ENCODE measurements at regions not wholly inside any gene's neighbourhood (a gene's known extent, or its start where the extent isn't known, plus 50 kb on each side); places are given as distances from the start of the nearest gene placed in this dataset.

GRCh38 chr18:2407961-2408360 is 163.3 kb downstream of the METTL4 start:
- TF ChIP-seq CTCF (IDR thresholded peaks at IDR 0.05; ENCODE audit: unreplicated experiment), result no peak
- Mint-ChIP-seq H3K27ac (no peak overlapping the region), H3K4me1 (peaks cover 20% of the 10 kb centered on the region), H3K27me3 (ENCODE audit: low read depth) (no peaks in the 10 kb centered on the region), H3K4me3 (no peak overlapping the region), H3K36me3 (no peaks in the 10 kb centered on the region), H3K9me3 (no peaks in the 10 kb centered on the region)
- no peak for DNase-seq (ENCODE audit: low spot score in 2 of 2, unreplicated experiment in 2 of 2)

DNA sequence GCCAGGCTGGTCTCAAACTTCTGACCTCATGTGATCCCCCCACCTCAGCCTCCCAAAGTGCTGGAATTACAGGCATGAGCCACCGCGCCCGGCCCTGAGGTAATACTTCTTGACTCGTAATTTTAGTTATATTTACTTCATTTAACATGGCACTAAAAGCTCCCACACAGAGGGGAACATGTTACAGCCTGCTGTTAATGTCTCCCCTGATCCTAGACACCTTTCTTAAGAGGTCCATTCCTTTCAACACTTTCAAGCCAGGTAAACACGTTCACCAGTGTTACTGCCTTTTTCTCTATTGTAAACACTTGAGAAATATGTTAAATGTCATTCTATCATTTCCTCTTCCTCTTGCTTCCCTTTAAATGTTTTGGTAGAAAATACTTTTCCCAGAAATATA is 161.4 kb downstream of the METTL4 start:
- no peaks in the 10 kb centered on the region for H3K9me3 Mint-ChIP-seq
- H3K4me1 Mint-ChIP-seq, result peaks cover 20% of the 10 kb centered on the region
- TF ChIP-seq CTCF (IDR thresholded peaks at IDR 0.05; ENCODE audit: unreplicated experiment), result no peak
- H3K27me3 Mint-ChIP-seq (ENCODE audit: low read depth), result no peaks in the 10 kb centered on the region
- H3K36me3 Mint-ChIP-seq, result no peaks in the 10 kb centered on the region
- no peak overlapping the region for H3K4me3 Mint-ChIP-seq
- H3K27ac Mint-ChIP-seq, result peak overlapping the region; percentile 21
- no peak for DNase-seq (ENCODE audit: low spot score in 2 of 2, unreplicated experiment in 2 of 2)

DNA sequence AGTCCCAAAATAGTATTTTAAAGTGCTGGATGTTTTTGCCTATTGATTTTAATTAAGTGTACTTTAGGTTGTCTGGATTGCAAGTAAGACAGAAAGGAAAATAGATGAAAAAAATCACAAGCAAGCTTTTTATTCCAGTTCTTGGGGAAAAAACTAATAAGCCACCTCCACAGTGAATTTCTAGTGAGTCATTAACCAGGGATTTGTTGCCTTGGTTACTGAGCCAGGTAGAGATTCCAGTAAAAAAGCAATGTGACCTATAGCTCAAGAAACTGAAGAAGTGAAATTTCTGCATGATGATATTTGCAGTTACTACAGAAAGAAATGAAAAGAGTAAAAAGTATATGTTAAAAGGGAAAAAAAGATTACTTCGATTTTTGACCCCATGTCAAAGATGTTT is 160.6 kb downstream of the METTL4 start:
- Mint-ChIP-seq H3K36me3 (no peaks in the 10 kb centered on the region), H3K4me1 (peaks cover 20% of the 10 kb centered on the region), H3K9me3 (no peaks in the 10 kb centered on the region), H3K27ac (peak overlapping the region; percentile 64), H3K27me3 (ENCODE audit: low read depth) (no peaks in the 10 kb centered on the region), H3K4me3 (no peak overlapping the region)
- TF ChIP-seq CTCF (IDR thresholded peaks at IDR 0.05; ENCODE audit: unreplicated experiment), result no peak
- DNase-seq (ENCODE audit: low spot score in 2 of 2, unreplicated experiment in 2 of 2), result no peak

DNA sequence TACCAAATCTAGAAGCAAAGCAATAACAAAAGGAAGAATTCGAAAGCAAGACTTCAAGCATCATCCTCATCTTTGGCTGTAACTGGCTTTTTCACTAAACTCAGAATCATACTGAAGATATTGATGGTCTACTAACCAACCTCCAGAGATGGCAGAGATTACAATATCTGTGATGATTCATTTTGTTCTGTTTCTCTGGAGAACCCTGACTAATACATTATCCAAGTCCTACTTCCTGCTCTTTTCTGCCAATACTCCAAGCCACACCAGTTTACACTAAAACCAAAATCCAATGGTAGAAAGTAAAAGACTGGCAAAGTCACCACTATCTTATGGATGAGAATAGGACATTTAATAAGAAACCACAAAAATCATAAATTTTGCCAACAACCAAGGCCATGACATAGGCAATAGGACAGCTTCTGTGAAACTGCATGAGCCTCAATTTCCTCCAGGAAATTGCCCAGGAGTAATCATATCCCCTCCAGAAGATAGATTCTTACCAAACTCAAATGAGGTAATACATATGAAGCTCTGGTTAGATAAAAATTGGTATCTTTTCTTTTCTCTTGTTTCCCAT is 159.8 kb downstream of the METTL4 start:
- H3K27me3 Mint-ChIP-seq (ENCODE audit: low read depth), result no peaks in the 10 kb centered on the region
- H3K4me1 Mint-ChIP-seq, result peaks cover 20% of the 10 kb centered on the region
- H3K4me3 Mint-ChIP-seq, result no peak overlapping the region
- no peak for TF ChIP-seq CTCF (IDR thresholded peaks at IDR 0.05; ENCODE audit: unreplicated experiment)
- no peaks in the 10 kb centered on the region for H3K9me3 Mint-ChIP-seq
- peak overlapping the region; percentile 64 for H3K27ac Mint-ChIP-seq
- H3K36me3 Mint-ChIP-seq, result no peaks in the 10 kb centered on the region
- no peak for DNase-seq (ENCODE audit: low spot score in 2 of 2, unreplicated experiment in 2 of 2)

DNA sequence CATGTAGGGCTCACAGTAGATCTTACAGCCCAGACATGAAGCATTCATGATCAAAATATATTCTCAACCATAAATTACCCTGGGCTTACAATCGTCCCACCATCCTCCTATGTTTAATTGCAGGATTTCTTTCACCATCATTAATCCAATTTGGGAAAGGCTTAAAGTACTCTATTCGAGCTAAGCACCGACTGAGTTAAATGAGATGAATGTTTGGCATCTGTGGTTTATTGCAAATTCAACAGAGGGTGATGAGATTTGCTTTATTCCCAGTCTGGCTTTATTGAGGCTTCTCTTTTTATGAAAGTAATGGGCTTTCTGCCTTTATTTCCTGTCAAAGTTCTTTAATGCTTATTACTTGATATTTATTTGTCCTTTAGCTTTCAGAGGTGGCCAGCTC is 159.0 kb downstream of the METTL4 start:
- Mint-ChIP-seq H3K27me3 (ENCODE audit: low read depth) (no peaks in the 10 kb centered on the region), H3K36me3 (no peaks in the 10 kb centered on the region), H3K4me1 (peaks cover 20% of the 10 kb centered on the region), H3K27ac (no peak overlapping the region), H3K9me3 (no peaks in the 10 kb centered on the region), H3K4me3 (no peak overlapping the region)
- no peak for DNase-seq (ENCODE audit: low spot score in 2 of 2, unreplicated experiment in 2 of 2)
- TF ChIP-seq CTCF (IDR thresholded peaks at IDR 0.05; ENCODE audit: unreplicated experiment), result no peak

All from mesothelial cell of epicardium (in vitro differentiated cells).